ENCODE measurements at regions not wholly inside any gene's neighbourhood (a gene's known extent, or its start where the extent isn't known, plus 50 kb on each side); places are given as distances from the start of the nearest gene placed in this dataset.

GRCh38 chr3:181330821-181331563 lies 341.5 kb upstream of the DNAJC19 start:
- TF ChIP-seq, protein P1, sequence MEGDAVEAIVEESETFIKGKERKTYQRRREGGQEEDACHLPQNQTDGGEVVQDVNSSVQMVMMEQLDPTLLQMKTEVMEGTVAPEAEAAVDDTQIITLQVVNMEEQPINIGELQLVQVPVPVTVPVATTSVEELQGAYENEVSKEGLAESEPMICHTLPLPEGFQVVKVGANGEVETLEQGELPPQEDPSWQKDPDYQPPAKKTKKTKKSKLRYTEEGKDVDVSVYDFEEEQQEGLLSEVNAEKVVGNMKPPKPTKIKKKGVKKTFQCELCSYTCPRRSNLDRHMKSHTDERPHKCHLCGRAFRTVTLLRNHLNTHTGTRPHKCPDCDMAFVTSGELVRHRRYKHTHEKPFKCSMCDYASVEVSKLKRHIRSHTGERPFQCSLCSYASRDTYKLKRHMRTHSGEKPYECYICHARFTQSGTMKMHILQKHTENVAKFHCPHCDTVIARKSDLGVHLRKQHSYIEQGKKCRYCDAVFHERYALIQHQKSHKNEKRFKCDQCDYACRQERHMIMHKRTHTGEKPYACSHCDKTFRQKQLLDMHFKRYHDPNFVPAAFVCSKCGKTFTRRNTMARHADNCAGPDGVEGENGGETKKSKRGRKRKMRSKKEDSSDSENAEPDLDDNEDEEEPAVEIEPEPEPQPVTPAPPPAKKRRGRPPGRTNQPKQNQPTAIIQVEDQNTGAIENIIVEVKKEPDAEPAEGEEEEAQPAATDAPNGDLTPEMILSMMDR (IDR thresholded peaks at IDR 0.05), result no peak
- DNase-seq, result no peak
- no peaks in the 10 kb centered on the region for H3K36me3 ChIP-seq
- H3K27me3 ChIP-seq, result no peaks in the 10 kb centered on the region
- H3K9me3 ChIP-seq, result no peaks in the 10 kb centered on the region
- no peak overlapping the region for H3K4me3 ChIP-seq
- H3K4me1 ChIP-seq, result no peaks in the 10 kb centered on the region
- intact Hi-C loops (cut with DNase I), result no loop called here
- no peak overlapping the region for H3K9ac ChIP-seq (ENCODE audit: low read depth in 2 of 2, low read length in 2 of 2)
- no peak overlapping the region for H3K27ac ChIP-seq

GRCh38 chr3:181330257-181330656 lies 340.7 kb upstream of the DNAJC19 start:
- TF ChIP-seq, protein P1 (IDR thresholded peaks at IDR 0.05), result no peak
- Histone ChIP-seq H3K36me3 (no peaks in the 10 kb centered on the region), H3K9ac (ENCODE audit: low read depth in 2 of 2, low read length in 2 of 2) (no peak overlapping the region), H3K27me3 (no peaks in the 10 kb centered on the region), H3K4me1 (no peaks in the 10 kb centered on the region), H3K9me3 (no peaks in the 10 kb centered on the region), H3K4me3 (no peak overlapping the region), H3K27ac (no peak overlapping the region)
- no peak for DNase-seq
- intact Hi-C loops (cut with DNase I), result no loop called here

- Histone ChIP-seq H3K36me3 (no peaks in the 10 kb centered on the region), H3K4me3 (no peak overlapping the region), H3K27ac (no peak overlapping the region), H3K9ac (ENCODE audit: low read depth in 2 of 2, low read length in 2 of 2) (no peak overlapping the region), H3K9me3 (no peaks in the 10 kb centered on the region), H3K27me3 (no peaks in the 10 kb centered on the region), H3K4me1 (no peaks in the 10 kb centered on the region)
- no peak for DNase-seq
- intact Hi-C loops (cut with DNase I), result loop anchor here (5.0 kb wide), 1 partner anchor 1358 kb away; no protein-coding TSS in a partner anchor
- TF ChIP-seq, protein P1 (IDR thresholded peaks at IDR 0.05), result no peak
Observed at GRCh38 chr3:181329024-181329423, 339.5 kb upstream of the DNAJC19 start.

DNA sequence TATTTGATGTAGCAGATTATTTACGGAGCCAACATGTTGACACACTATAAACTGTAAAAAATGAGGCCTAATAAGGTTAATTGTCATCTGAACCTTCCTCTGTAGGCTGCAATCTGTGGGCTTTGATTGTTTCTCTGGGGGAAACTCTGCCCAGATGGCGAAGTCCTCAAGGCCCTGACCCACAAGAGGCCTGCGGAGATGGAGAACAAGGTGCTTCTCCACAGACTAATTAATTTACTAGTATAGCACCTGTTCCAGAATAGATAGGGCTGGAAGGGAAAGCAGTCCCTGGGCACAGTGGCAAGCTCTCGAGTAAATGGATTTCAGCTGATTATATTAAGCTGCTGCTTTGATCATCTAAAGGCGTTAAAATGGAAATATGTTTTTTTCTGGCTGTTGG lies 338.8 kb upstream of the DNAJC19 start:
- Histone ChIP-seq H3K9ac (ENCODE audit: low read depth in 2 of 2, low read length in 2 of 2) (no peak overlapping the region), H3K36me3 (no peaks in the 10 kb centered on the region), H3K9me3 (no peaks in the 10 kb centered on the region), H3K4me3 (no peak overlapping the region), H3K27me3 (no peaks in the 10 kb centered on the region), H3K27ac (no peak overlapping the region), H3K4me1 (no peaks in the 10 kb centered on the region)
- intact Hi-C loops (cut with DNase I), result loop anchor here (5.0 kb wide), 1 partner anchor 1359 kb away; no protein-coding TSS in a partner anchor
- TF ChIP-seq, protein P1 (IDR thresholded peaks at IDR 0.05), result no peak
- DNase-seq, result no peak

DNA sequence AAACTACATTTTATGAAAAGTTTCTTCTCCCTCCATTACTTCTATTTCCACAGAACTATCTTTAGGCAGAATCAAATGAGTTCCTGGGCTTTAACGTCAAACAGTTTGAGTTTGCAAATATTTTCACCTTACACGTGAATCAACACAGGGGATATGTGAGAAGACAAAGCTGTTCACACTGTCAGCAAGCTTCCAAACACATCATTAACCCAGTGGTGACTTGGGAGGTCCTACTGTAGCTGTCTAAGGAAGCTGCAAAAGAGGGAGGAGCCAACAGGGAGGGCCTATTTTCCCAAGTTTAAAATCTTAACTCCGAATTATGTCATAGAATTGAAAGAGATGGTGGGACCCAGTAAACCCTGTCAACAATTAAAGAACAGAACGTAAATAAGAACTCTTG lies 337.8 kb upstream of the DNAJC19 start:
- no peaks in the 10 kb centered on the region for H3K9me3 ChIP-seq
- no peak overlapping the region for H3K4me3 ChIP-seq
- no peak overlapping the region for H3K9ac ChIP-seq (ENCODE audit: low read depth in 2 of 2, low read length in 2 of 2)
- H3K36me3 ChIP-seq, result no peaks in the 10 kb centered on the region
- TF ChIP-seq, protein P1 (IDR thresholded peaks at IDR 0.05), result no peak
- H3K27ac ChIP-seq, result no peak overlapping the region
- intact Hi-C loops (cut with DNase I), result loop anchor here (5.0 kb wide), 1 partner anchor 1360 kb away; no protein-coding TSS in a partner anchor
- no peaks in the 10 kb centered on the region for H3K4me1 ChIP-seq
- H3K27me3 ChIP-seq, result no peaks in the 10 kb centered on the region
- DNase-seq, result no peak

Measured in colonic mucosa (tissue), 4 donors.